Kidney tubule cell (primary cell): ENCODE measurements at regions not wholly inside any gene's neighbourhood (a gene's known extent, or its start where the extent isn't known, plus 50 kb on each side); places are given as distances from the start of the nearest gene placed in this dataset.

Source experiments
- DNase-seq: peaks from one replicate; pipeline ENCODE4 v3.0.0-alpha.2; 2018; ENCODE audit warnings: low spot score

GRCh38 chr5:173463207-173463606 is 135.0 kb upstream of the STC2 start:
- no peak for DNase-seq

GRCh38 chr5:173458828-173459609 is 130.8 kb upstream of the STC2 start:
- DNase-seq, result no peak

- DNase-seq, result no peak
Measured at GRCh38 chr5:173457482-173457881, 129.3 kb upstream of the STC2 start.

GRCh38 chr5:173456751-173457171 is 128.5 kb upstream of the STC2 start:
- peak; percentile 54 for DNase-seq

- no peak for DNase-seq
Measured at GRCh38 chr5:173456181-173456580, 128.0 kb upstream of the STC2 start.

GRCh38 chr5:173455599-173455957 is 127.4 kb upstream of the STC2 start:
- no peak for DNase-seq

- DNase-seq, result peak; percentile 100
Measured at GRCh38 chr5:173454736-173455598, 126.8 kb upstream of the STC2 start.

GRCh38 chr5:173454361-173454735 is 126.1 kb upstream of the STC2 start:
- DNase-seq, result peak; percentile 71

GRCh38 chr5:173453167-173453566 is 125.0 kb upstream of the STC2 start:
- DNase-seq, result peak; percentile 44

- peak; percentile 72 for DNase-seq
Measured at GRCh38 chr5:173452119-173452905, 124.1 kb upstream of the STC2 start.

GRCh38 chr5:173451651-173452050 is 123.4 kb upstream of the STC2 start:
- DNase-seq, result no peak

GRCh38 chr5:173451031-173451430 is 122.8 kb upstream of the STC2 start:
- DNase-seq, result no peak

GRCh38 chr5:173450188-173450587 is 122.0 kb upstream of the STC2 start:
- DNase-seq, result no peak

GRCh38 chr5:173448856-173449255 is 120.6 kb upstream of the STC2 start:
- no peak for DNase-seq

- no peak for DNase-seq
Measured at GRCh38 chr5:173443971-173444370, 115.8 kb upstream of the STC2 start.

- peak; percentile 30 for DNase-seq
Measured at GRCh38 chr5:173441053-173441628, 112.9 kb upstream of the STC2 start.

GRCh38 chr5:173438951-173439350 is 110.7 kb upstream of the STC2 start:
- no peak for DNase-seq

- no peak for DNase-seq
Measured at GRCh38 chr5:173435447-173435846, 107.2 kb upstream of the STC2 start.

- DNase-seq, result peak; percentile 76
Measured at GRCh38 chr5:173434270-173434669, 106.1 kb upstream of the STC2 start.

GRCh38 chr5:173430394-173430793 is 102.2 kb upstream of the STC2 start:
- no peak for DNase-seq

GRCh38 chr5:173429489-173430150 is 101.4 kb upstream of the STC2 start:
- DNase-seq, result peak; percentile 21
